AG10803 (cell line): ENCODE measurements at regions not wholly inside any gene's neighbourhood (a gene's known extent, or its start where the extent isn't known, plus 50 kb on each side); places are given as distances from the start of the nearest gene placed in this dataset.

Experiments used
- DNase-seq: peaks from one replicate; pipeline ENCODE4 v3.0.0; 2010; ENCODE audit warnings: low read depth
- H3K4me3 ChIP-seq: 2 replicates; pipeline ENCODE4 v1.5.1; 2011; ENCODE audit warnings: mild to moderate bottlenecking, low read length, control low read depth
- CTCF ChIP-seq: conservative IDR thresholded peaks from 2 replicates; pipeline ENCODE4 v1.5.1; 2011; ENCODE audit warnings: mild to moderate bottlenecking, low read length, control low read depth, inconsistent platforms

- no peak for DNase-seq
Observed at GRCh38 chr2:8421658-8422449, 260.0 kb upstream of the ID2 start.

GRCh38 chr2:8422450-8422800 is 259.4 kb upstream of the ID2 start:
- no peak for TF ChIP-seq CTCF
- no peak overlapping the region for H3K4me3 ChIP-seq
- no peak for DNase-seq

More at GRCh38 chr2:8421658-8422449, 260.0 kb upstream of the ID2 start:
- TF ChIP-seq CTCF = no peak
- no peak overlapping the region for H3K4me3 ChIP-seq

GRCh38 chr2:8424997-8425900 is 256.6 kb upstream of the ID2 start:
- H3K4me3 ChIP-seq = no peak overlapping the region
- DNase-seq = no peak
- TF ChIP-seq CTCF = no peak

GRCh38 chr2:8426550-8426949 is 255.3 kb upstream of the ID2 start:
- DNase-seq = no peak
- no peak for TF ChIP-seq CTCF
- no peak overlapping the region for H3K4me3 ChIP-seq

- DNase-seq = no peak
- H3K4me3 ChIP-seq = no peak overlapping the region
- TF ChIP-seq CTCF = no peak
Observed at GRCh38 chr2:8427211-8427610, 254.6 kb upstream of the ID2 start.

- no peak overlapping the region for H3K4me3 ChIP-seq
- TF ChIP-seq CTCF = no peak
Observed at GRCh38 chr2:8430628-8431027, 251.2 kb upstream of the ID2 start.

More at GRCh38 chr2:8430628-8431027, 251.2 kb upstream of the ID2 start:
- no peak for DNase-seq
